DMS153 (cell line): ENCODE measurements at regions not wholly inside any gene's neighbourhood (a gene's known extent, or its start where the extent isn't known, plus 50 kb on each side); places are given as distances from the start of the nearest gene placed in this dataset.

ENCODE experiments used
- DNase-seq: peaks from one replicate; lab custom pipeline; 2025; lab: John Stamatoyannopoulos, UW

GRCh38 chr15:31456354-31457060 is 129.9 kb downstream of the KLF13 start:
- DNase-seq: no peak

DNA sequence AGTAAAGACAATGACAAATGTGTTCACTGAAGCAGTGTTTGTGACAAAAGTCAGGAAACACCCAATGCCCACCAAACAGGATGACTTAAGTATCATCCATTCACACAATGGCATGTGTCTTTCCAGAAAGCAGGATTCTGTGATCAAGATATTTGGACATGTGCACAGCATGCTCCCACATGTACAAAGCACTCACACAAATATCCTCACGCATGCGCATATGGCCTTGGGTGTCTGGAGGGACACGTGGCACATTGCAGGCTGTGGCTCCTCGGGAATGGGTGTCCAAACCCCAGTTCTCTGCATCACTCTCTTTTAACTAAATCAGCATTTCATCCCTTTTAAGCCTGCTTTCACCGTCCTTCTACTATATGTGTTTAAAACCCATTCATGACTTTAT is 130.5 kb downstream of the KLF13 start:
- DNase-seq: no peak

GRCh38 chr15:31457631-31458526 is 131.2 kb downstream of the KLF13 start:
- DNase-seq: no peak

DNA sequence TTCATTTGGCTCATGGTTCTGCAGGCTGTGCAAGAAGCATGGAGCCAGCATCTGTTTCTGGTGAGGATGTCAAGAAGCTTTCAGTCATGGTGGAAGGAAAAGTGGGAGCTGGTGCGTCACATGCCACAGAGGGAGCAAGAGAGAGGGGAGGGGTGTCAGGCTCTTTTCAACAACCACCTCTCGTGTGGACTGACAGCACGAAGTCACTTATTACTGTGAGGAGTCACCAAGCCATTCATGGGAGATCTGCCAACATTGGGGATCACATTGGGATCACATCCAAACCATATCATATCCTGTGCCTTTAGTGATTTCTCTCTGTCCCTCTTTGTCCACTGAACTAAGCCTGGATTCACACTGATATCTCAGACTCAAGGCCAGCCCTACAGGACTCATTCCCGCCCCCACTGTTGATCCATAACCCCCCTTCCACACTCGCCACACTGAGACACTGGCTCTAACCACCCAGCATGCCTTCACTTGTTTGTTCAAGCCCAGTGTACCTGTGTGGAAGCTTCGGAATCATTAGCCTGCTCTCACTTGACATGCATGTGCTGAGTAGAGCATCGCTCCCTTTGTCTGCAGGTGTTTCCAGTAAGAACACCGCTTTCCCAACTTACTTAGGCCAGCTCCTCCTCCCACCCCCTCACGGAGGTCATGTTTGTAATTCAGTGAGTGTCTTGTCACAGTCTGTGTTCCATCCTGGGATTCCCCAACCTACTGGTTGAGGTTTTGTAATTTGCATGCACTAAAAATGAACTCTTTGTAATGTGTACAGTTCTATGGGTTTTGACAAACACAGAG is 132.2 kb downstream of the KLF13 start:
- no peak for DNase-seq

GRCh38 chr15:31459400-31459748 is 132.7 kb downstream of the KLF13 start:
- DNase-seq: no peak

- DNase-seq: no peak
These were observed 134.7 kb downstream of the KLF13 start for GRCh38 chr15:31461375-31461774.

- DNase-seq: no peak
These were observed 135.4 kb downstream of the KLF13 start for GRCh38 chr15:31461911-31462480.

DNA sequence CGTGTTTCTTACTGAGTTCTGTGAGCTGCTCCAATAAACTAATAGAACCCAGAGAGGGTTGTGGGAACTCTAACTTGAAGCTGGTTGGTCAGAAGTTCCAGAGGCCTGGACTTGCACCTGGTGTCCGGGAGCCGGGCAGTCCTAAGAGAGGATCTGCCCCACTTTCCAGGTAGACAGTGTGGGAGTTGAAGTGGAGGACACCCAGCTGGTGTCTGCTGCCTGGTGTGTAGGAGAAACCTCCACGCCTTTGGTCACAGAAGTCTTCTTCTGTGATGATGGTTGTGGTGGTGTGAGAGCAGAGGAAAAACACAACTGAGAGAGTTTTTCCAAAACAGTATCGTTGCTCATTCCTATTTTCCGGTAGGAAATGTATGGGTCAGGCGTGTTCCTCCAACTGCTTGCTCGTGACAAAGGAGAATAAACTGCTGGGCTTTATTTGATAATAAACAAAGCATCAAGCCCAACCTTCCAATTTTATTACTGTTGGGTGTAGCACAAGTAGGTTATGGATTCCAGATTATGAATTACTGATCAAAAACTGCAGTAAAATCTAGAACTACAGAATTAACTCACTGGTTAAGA is 137.0 kb downstream of the KLF13 start:
- DNase-seq: no peak

- no peak for DNase-seq
These were observed 137.8 kb downstream of the KLF13 start for GRCh38 chr15:31464216-31465082.

DNA sequence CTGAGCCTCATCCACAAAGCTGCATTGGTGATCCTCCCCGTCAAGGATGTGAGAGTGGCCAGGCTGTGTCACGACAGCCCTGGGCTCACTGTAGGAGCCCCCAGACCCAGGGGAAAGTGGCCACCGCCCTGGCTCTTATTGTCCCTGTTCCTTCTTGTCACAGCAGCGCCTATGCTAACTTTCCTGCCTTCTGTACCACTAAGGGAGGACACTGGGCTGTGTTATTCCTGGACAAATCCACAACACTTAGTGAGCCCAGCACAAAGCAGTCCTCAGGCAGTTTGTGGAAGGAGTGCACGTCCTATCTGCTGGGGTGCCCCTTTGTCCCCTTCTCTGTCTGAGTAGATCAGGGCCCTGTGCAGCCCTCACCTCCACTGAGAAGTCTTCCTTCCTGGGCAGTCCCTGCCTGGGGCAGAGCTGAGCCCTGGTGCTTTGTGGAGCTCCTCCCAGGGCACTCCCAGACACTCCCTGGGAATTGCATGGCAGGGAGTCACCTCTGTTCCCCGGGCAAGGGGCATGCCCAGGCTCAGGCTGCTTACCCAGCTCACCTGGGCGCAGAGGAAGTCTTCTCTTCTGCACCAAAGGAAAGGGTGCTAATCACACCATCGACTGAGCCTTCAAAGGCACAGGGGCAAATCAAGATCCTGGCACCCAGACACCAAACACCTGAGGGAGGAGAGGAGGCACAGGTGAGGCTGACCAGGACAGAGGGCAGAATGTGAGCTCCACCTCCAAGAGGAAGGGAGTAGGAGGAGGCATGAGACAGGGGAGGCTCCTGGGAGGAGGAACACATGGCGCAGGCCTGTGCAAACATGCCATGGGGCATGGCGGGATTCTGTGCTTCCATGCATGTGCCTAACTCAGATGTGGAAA is 138.7 kb downstream of the KLF13 start:
- no peak for DNase-seq

GRCh38 chr15:31467361-31467760 is 140.7 kb downstream of the KLF13 start:
- DNase-seq: no peak

- DNase-seq: no peak
These were observed 142.5 kb downstream of the KLF13 start for GRCh38 chr15:31468911-31469785.

DNA sequence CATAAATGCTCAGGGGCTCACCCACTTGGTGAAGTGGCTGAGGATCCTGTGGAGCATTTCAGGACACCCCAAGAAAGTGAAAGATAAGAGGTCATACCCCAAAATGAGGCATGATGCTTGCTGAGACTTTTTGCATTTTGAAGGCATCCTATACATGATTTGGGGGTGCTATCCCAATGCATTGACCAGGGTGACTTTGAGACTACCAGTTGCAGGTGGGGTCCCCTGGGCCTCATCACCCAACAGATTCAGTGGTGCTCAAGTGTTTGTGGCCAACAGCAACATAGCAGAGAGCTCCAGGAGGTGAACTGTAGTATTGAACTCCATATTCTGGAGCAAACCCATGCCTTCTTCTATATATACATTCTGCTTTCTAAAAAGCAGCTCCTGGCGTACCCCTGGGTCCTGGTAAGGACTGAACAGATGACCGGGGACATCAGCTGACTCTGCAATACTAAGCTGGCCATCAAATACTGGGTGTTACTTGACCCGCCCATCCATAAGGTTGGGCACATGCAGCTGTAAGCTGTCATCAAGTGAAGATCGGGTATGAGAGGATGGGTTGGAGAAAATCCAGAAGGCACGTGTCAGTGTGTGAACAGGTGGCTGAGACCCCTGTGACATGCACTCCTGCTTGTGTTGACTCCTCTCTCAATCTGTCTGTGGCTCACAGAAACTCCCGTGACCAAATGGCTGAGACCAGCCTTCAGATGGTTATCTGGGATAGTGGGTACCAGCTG is 143.3 kb downstream of the KLF13 start:
- no peak for DNase-seq

DNA sequence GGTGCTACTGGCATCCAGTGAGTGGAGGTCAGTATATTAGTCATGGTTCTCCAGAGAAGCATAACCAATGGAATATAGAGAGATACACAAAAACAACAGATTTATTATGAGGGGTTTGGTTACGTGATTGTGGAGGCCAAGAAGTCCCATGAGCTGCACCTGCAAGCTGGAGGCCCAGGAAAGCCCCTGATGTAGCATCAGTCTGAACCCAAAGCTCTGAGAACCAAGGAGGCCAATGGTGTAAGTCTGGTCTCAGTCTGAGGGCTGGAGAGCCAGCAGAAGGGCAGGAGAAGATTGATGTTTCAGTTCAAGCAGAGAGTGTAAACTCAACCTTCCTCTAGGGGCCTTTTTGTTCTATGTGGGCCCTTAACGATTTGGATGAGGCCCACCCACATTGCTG is 144.1 kb downstream of the KLF13 start:
- DNase-seq: no peak

DNA sequence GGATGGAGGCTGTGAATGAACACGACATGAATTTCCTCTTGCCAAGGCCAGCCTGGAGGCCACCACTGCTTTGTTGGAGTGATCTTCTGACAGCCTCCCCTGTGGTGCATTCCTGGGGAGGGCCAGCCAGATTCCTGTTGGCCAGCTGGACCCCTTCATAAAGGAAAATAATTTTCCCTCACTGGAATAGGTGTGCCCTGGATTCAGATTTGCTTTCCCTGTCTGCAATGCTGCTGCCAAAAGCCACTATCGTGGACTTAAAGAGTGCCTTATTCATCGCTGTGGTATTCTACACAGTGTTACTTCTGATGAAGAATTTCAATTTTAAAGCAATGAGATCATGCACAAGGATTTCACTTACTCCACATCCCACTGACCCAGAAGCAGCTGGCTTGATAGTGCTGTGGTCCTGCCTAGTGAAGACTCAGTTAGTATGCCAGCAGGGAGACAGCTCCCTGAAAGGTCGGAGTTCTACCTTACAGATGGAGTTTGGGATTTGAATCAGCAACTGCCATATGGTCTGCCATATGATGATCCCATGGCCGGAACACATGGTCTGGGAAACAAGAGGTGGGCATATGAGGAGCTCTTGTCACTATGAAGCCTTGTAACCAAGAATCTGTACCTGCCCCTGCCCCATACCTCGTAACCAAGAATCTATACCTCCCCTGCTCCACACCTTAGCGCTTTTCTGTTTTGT is 145.2 kb downstream of the KLF13 start:
- no peak for DNase-seq

DNA sequence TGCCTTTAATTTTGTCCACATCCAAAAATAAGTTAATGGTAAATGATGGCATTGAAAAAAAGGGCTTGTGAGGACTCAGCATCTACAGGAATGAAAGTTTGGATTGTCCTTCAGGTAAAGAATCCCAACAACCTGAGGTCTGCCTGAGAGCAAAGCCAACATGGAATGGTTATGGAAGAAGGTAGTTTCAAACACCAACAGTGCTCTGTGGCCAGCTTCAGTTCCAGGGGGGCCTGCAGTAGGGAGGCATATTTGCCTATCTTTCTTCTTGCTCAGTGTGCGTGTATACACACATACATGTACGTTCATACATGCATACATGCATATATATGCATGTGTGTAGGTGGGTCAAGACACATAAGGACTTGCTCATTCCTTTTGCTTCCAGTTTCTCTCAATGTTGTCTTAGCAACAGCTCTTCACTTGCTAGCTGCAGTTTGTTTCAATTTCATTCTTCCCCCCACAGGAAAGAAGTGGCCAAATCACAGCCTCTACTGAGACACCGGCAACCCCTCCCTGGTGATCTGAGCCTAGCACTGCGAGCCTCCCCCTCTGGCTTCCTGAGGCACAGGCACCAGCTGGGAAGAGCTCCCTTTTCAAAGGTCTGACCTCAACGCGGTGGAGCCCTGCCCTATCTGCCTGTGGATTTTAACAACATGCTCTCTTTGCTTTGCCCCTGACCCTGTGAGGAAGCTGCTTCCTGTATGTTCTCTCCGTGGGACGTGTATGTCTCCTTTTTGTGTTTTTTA is 146.2 kb downstream of the KLF13 start:
- DNase-seq: no peak
